ENCODE measurements at regions not wholly inside any gene's neighbourhood (a gene's known extent, or its start where the extent isn't known, plus 50 kb on each side); places are given as distances from the start of the nearest gene placed in this dataset.

GRCh38 chr20:7672571-7672970 lies 267.7 kb downstream of the HAO1 start:
- TF ChIP-seq CTCF (conservative IDR thresholded peaks at IDR 0.05) (no peak), ZFX (IDR thresholded peaks at IDR 0.05) (no peak)
